ENCODE measurements at regions not wholly inside any gene's neighbourhood (a gene's known extent, or its start where the extent isn't known, plus 50 kb on each side); places are given as distances from the start of the nearest gene placed in this dataset.

DNA sequence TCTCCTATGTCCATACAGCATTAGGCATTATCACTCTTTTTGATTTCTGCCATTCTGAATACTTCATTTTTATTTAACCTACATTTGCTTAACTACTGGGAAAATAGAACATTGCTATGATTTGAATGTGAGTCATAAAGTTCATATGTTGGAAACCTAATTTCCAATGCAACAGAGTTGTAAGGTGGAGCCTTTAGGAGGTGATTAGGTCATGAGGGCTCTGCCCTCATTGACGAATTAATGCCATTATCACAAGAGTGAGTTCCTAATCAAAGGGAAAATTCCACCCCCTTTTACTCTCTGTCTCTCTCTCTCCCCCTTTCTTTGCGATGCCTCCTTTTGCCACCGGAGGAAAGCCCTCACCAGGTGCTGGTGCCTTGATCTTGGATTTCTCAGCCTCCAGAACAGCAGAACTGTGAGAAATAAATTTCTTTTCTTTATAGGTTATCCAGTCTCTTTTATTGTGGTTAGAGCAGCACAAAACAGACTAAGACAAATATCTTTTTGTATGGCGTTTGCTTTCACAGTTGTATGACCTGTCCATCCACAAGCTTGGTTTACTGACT, 180.1 kb upstream of the ARID2 start:
- DNase-seq (ENCODE audit: low read depth), result no peak

GRCh38 chr12:45553204-45553603, 176.3 kb upstream of the ARID2 start:
- no peak for DNase-seq (ENCODE audit: low read depth)

GRCh38 chr12:45557016-45557415, 172.5 kb upstream of the ARID2 start:
- no peak for DNase-seq (ENCODE audit: low read depth)

DNA sequence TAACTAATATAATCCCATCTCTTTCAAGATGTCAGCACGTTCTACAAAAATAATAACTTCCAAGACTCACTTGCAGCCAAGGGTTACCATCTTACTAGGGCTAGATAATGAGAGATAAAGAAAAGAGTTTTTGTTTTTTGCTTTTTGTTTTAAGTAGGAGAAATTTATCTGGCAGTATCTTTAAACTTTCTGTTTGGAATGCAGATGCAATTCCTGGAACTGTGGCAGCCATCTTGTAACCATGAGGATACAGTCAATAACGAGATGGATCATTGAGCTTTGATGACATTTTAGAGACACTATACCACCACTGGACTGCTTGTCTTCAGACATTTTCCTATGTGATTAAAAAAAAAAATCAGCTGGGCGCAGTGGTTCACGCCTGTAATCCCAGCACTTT, 171.2 kb upstream of the ARID2 start:
- DNase-seq (ENCODE audit: low read depth), result no peak

GRCh38 chr12:45559537-45559936, 170.0 kb upstream of the ARID2 start:
- no peak for DNase-seq (ENCODE audit: low read depth)

DNA sequence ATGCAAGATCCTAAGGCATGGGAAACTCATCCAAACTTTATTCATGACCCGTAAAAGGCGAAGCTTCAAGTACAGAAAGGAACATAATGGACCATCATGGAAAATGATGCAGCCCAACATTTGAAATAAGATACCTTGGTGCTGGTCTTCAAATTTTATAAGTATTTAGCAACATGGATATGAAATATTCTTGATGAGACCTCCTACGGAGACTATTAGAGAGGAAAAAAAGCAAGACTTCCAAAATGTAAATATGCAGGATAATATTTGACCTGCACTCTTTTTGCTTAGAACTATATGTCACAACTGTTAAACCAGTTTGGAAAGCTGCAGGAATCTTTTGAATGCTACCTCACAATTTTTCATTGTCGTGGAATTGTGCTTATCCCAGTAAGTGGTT, 168.8 kb upstream of the ARID2 start:
- DNase-seq (ENCODE audit: low read depth), result no peak

DNA sequence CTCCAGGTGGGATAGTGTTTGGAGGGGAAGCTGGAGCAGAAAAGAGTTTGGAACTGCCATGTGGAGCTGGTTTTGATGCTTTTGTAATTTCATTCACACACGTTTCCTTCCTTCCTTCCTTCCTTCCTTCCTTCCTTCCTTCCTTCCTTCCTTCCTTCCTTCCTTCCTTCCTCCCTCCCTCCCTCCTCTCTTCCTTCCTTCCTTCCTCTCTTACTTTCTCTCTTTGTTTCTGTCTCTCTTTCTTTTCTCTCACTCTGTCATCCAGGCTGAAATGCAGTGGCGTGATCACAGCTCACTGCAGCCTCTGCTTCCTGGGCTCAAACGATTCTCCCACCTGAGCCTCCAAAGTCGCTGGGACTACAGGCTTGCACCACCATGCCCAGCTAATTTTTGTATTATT, 168.0 kb upstream of the ARID2 start:
- no peak for DNase-seq (ENCODE audit: low read depth)

DNA sequence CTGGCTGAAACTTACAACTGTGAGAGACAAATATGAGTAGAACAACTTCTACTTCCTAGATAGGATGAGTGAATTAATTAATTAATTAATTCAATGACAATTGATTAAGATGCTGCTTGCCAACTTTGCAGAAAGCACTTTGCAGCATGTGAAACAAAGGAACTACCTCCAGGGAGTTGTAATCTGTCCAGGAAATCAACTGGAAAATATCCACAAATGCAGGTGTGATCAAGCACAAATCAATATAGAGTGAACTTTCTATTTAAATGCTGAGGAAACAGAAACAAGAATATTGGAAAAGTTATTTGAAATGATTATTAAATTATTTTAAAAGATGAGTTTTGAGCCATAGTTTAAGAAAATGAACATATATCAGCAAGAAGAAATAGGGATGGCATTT, 163.9 kb upstream of the ARID2 start:
- no peak for DNase-seq (ENCODE audit: low read depth)

DNA sequence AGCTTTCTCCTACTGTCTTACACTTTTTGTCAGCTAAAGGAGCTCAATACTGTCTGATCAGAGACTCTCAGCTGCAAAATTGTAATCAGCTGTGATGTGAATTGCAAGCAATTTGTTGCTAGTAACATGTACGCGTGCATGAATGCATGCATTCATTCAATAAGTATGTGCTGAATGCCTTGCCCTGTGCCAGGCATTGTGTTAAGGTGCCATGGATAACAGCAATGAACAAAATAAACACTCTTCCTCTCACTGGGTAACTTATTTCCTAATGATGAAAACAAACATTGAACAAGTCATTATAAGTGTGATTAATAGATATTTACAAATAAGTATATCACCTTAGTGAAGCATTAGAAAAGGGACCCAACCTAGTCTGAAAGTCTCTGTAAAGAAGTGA, 163.2 kb upstream of the ARID2 start:
- DNase-seq (ENCODE audit: low read depth), result no peak

DNA sequence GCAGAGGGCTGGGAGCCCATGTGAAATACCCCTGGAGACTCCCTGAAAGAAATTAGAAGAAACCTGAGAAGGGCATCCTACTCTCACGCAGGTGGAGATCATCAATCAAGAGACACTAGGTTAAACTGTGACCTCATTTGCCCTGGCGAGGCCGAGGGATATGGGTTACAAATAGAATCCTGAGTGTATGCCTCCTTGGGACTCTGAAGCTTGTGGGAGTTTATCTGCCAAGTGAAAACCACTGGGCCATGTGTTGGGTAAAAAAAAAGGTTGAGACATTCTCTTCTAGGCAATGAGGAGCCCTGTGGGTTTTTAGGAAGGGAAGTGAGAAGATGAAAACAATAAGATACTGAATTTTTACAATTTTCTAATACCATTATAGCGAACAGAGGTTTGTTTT, 160.7 kb upstream of the ARID2 start:
- no peak for DNase-seq (ENCODE audit: low read depth)

DNA sequence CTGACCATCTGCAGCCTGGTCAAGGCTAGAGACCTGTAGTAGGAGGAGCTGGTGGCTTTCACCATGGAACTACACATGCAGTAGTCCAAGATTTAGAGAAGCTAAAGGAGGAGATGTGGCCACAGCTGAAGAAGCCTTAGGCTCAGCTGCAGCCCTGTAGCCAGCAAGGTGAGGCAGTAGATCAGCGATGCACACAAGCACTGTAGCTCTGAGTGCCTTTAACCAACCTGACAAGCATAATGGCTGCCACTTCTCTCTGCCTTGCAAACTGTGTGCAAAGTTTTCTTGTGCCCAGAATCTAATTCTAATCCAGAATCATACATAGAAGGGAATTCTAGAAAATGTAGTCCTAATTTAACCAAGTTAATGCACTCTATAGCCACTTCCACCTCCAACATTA, 159.0 kb upstream of the ARID2 start:
- DNase-seq (ENCODE audit: low read depth), result no peak

DNA sequence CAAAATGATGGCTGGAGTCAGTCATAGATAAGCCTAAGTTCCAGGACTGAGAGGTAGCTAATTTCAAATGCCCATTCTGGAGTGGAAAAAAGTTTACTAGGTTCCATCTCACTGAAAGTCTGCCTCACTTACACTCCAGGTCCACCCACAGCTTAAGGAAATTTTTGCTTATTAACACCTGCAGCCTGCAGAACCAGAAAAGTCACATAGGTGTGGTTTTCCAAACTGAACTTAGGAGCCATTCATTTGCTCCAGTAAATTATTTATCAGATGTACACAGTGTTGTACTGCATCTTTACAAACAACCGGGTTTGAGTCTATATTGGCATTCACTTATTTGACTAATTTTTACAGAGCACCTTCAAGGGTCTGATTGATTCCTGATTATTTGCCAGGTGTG, 157.4 kb upstream of the ARID2 start:
- DNase-seq (ENCODE audit: low read depth), result no peak

GRCh38 chr12:45575417-45575816, 154.1 kb upstream of the ARID2 start:
- DNase-seq (ENCODE audit: low read depth), result no peak

- DNase-seq (ENCODE audit: low read depth), result no peak
Measured at GRCh38 chr12:45575823-45576475, 153.6 kb upstream of the ARID2 start.

DNA sequence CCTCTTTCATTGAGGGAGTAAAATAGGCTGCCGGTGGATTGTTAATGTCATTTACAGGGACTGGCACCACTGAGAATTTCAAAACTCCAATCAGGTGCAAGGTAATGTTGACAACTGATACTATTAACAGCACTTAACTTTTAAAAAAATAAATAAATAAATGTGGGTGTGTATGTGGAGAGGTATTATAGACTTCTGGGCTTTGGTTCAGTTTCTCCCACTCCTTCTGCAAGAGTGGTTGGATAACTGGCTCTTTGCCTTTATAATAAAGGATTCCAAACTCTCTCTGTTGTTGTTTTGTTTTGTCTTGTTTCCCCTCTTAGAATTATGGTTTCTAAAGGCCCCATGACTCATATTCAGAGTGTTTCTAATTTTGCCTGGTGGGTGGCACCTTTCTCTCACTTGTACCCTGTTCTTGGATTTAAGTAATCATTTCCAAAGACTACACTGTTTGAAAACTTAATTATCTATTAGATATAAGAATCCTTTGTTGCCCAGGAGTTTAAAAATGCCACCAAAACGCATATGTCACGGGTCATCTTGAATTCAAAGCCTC, 151.6 kb upstream of the ARID2 start:
- no peak for DNase-seq (ENCODE audit: low read depth)

- DNase-seq (ENCODE audit: low read depth), result no peak
Measured at GRCh38 chr12:45580356-45580969, 149.0 kb upstream of the ARID2 start.

GRCh38 chr12:45581112-45581511, 148.4 kb upstream of the ARID2 start:
- DNase-seq (ENCODE audit: low read depth), result no peak

- DNase-seq (ENCODE audit: low read depth), result no peak
Measured at GRCh38 chr12:45582536-45582935, 147.0 kb upstream of the ARID2 start.

GRCh38 chr12:45582986-45583659, 146.4 kb upstream of the ARID2 start:
- no peak for DNase-seq (ENCODE audit: low read depth)

- DNase-seq (ENCODE audit: low read depth), result no peak
Measured at GRCh38 chr12:45584336-45584735, 145.2 kb upstream of the ARID2 start.

DNA sequence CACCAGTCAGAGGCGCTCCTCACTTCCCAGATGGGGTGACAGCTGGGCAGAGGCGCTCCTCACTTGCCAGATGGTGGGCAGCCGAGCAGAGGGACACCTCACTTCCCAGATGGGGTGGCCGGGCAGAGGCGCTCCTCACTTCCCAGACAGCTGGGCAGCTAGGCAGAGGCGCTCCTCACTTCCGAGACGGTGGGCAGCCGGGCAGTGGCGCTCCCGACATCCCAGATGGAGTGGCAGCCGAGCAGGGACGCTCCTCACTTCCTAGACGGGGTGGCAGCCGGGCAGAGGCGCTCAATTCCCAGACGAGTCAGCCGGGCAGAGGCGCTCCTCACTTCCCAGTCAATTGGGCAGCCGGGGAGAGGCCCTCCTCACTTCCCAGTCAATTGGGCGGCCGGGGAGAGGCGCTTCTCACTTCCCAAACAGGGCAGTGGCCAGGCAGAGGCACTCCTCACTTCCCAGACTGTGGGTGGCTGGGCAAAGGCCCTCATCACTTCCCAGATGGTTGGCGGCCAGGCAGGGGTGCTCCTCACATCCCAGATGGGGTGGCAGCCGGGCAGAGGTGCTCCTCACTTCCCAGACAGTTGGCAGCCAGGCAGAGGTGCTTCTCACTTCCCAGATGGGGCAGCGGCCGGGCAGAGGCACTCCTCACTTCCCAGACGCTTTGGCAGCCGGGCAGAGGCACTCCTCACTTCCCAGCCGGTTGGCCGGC, 143.8 kb upstream of the ARID2 start:
- no peak for DNase-seq (ENCODE audit: low read depth)

DNA sequence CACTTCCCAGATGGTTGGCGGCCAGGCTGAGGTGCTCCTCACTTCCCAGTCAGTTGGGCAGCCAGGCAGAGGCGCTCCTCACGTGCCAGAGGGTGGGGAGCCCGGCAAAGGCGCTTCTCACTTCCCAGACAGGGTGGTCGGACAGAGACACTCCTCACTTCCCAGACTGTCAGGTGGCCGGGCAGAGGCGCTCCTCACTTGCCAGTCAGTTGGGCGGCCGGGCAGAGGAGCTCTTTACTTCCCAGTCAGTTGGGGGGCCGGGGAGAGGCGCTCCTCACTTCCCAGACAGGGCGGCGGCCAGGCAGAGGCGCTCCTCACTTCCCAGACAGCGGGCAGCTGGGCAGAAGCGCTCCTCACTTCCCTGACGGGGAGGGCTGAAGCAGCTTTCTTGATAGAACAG, 143.0 kb upstream of the ARID2 start:
- no peak for DNase-seq (ENCODE audit: low read depth)
